Activated CD4-positive, alpha-beta T cell treated with anti-CD3 and anti-CD28 coated beads for 36 hours (primary cell): ENCODE measurements at regions not wholly inside any gene's neighbourhood (a gene's known extent, or its start where the extent isn't known, plus 50 kb on each side); places are given as distances from the start of the nearest gene placed in this dataset.

ENCODE experiments used
- ATAC-seq: fragments of 200-7000 bp; cut with Tn5 transposase; one replicate; pipeline ENCODE4 v1.10.0; 2021; ENCODE audit warnings: mild to moderate bottlenecking, moderate library complexity
- CTCF ChIA-PET: fragments of 350-600 bp; sonication (Branson Sonifier 250); formaldehyde crosslinking; loops from one replicate; lab custom pipeline; 2021; ENCODE audit warnings: antibody characterized with exemption; lab: Charles Lee
- POLR2A ChIA-PET: fragments of 350-600 bp; sonication (Branson Sonifier 250); formaldehyde crosslinking; loops from one replicate; lab custom pipeline; 2021; ENCODE audit warnings: antibody characterized with exemption, inconsistent platforms; lab: Charles Lee
- DNase-seq: peaks from one replicate; pipeline ENCODE4 v3.0.0-alpha.2; 2020
- H3K27ac Mint-ChIP-seq: one replicate; pipeline ENCODE4 v1.8.0; 2021; ENCODE audit warnings: mixed read lengths
- H3K27me3 Mint-ChIP-seq: one replicate; pipeline ENCODE4 v1.8.0; 2021; ENCODE audit warnings: mixed read lengths
- H3K36me3 Mint-ChIP-seq: one replicate; pipeline ENCODE4 v1.8.0; 2021; ENCODE audit warnings: low read depth, mixed read lengths
- H3K4me1 Mint-ChIP-seq: one replicate; pipeline ENCODE4 v1.8.0; 2021; ENCODE audit warnings: mixed read lengths
- H3K4me3 Mint-ChIP-seq: one replicate; pipeline ENCODE4 v1.8.0; 2021; ENCODE audit warnings: mild to moderate bottlenecking, moderate library complexity, mixed read lengths
- H3K9me3 Mint-ChIP-seq: one replicate; pipeline ENCODE4 v1.8.0; 2021; ENCODE audit warnings: low read depth, mixed read lengths
- intact Hi-C, 2 experiments: fragments of 100-400 bp; cut with DNase I in 1 of 2; cut with micrococcal nuclease in 1 of 2; formaldehyde crosslinking; loops; one replicate each; pipeline versions ENCODE4 v1.14.2 to v1.15.1; 2022 to 2024; cut with DNase I, micrococcal nuclease

DNA sequence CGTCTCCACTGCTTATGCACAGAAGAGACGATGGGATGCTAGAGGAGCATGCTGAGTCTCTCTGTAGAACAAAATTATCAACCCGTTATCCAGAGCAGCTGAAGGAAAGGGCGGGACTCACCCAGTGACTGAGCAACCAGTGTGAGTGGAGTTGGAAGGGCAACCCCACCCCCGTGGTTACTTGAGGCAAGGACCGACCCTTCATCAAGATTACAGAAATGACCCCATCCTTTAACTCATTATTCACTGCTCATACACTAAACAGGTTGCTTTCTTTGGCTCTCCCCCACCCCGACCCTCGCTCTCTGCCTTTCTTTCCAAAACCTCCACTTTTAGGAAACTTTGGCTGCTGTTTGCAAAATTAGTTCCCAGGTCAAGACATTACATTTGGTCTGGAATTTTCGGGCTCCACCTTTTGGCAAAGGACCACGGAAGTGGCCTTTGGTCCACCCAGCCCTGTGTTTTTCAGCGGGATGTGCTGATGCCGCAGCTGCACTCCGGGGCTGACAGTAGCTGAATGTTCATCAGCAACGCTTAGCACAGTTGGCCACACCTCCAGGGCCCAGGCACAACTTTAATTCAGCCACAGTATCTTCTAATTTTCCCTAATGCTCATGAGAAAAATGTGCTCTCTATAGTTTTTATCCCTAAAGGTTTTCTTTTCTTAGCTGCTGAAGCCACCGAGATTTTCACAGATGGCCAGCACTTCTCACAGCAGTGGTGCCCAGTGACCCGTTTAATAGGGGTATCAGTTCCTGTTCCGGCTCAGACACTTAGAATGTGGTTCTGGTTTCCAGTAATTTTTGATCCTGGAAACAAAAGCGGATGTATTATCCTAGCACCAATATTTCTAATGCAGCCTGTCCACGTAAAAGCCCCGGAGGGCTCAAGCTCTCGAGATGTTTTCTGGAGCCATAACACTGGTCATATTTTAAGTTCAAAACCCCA is 103.6 kb upstream of the NXT1 start:
- no peaks in the 10 kb centered on the region for H3K9me3 Mint-ChIP-seq
- H3K27ac Mint-ChIP-seq = no peak overlapping the region
- DNase-seq (no peak), ATAC-seq (no peak)
- intact Hi-C loops = no loop called here
- POLR2A ChIA-PET = no interaction called here
- CTCF ChIA-PET = interaction anchor here (1.1 to 1.2 kb wide), 2 partner anchors 12 to 555 kb away, joined by 4 to 5 read pairs; no protein-coding TSS in a partner anchor
- H3K4me3 Mint-ChIP-seq = no peak overlapping the region
- no peaks in the 10 kb centered on the region for H3K4me1 Mint-ChIP-seq
- no peaks in the 10 kb centered on the region for H3K36me3 Mint-ChIP-seq
- peaks cover 9% of the 10 kb centered on the region for H3K27me3 Mint-ChIP-seq

DNA sequence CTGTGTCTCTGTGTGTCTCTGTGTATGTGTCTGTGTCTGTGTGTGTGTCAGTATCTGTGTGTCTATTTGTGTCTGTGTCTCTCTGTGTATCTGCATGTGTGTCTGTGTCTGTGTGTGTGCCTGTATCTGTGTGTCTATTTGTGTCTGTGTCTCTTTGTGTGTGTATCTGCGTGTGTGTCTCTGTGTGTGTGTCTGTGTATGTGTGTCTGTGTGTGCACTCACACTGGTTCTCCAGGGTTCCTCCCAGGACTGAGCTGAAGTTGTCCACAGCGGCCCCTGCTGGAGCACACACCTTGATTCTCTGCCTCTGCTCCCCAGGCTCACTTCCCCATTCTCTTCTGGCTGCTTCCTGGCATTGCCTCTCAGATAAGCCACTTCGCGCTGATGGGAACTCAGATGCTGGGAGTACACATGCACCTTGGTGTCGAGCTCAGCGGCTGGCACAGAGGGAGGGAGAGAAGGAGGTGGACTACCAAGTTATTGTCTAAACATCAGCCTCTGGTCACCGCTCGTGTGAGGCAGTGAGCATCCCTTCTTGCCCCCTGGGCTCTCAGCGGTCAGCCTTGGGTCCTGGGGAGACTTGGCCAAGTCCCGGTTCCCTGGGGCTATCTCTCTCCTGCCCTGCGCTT is 104.9 kb upstream of the NXT1 start:
- DNase-seq = peak; percentile 51
- intact Hi-C loops = no loop called here
- H3K27me3 Mint-ChIP-seq = peaks cover 9% of the 10 kb centered on the region
- H3K4me3 Mint-ChIP-seq = no peak overlapping the region
- H3K4me1 Mint-ChIP-seq = no peaks in the 10 kb centered on the region
- no peak overlapping the region for H3K27ac Mint-ChIP-seq
- no peaks in the 10 kb centered on the region for H3K9me3 Mint-ChIP-seq
- ChIA-PET POLR2A (interaction anchor here (0.5 kb wide), 1 partner anchor 58 kb away, joined by 3 read pairs; no protein-coding TSS in a partner anchor), CTCF (interaction anchor here (1.0 to 1.2 kb wide), 3 partner anchors 10 to 554 kb away, joined by 3 to 5 read pairs (median 4); no protein-coding TSS in a partner anchor)
- peak; percentile 61 for ATAC-seq
- no peaks in the 10 kb centered on the region for H3K36me3 Mint-ChIP-seq

GRCh38 chr20:23244916-23245552 is 105.6 kb upstream of the NXT1 start:
- Mint-ChIP-seq H3K4me3 (no peak overlapping the region), H3K9me3 (no peaks in the 10 kb centered on the region), H3K27me3 (peaks cover 9% of the 10 kb centered on the region), H3K27ac (no peak overlapping the region), H3K36me3 (no peaks in the 10 kb centered on the region), H3K4me1 (no peaks in the 10 kb centered on the region)
- POLR2A ChIA-PET = no interaction called here
- CTCF ChIA-PET = interaction anchor here (1.0 kb wide), 1 partner anchor 194 kb away, joined by 3 read pairs; no protein-coding TSS in a partner anchor
- DNase-seq (no peak), ATAC-seq (no peak)
- intact Hi-C loops = no loop called here

DNA sequence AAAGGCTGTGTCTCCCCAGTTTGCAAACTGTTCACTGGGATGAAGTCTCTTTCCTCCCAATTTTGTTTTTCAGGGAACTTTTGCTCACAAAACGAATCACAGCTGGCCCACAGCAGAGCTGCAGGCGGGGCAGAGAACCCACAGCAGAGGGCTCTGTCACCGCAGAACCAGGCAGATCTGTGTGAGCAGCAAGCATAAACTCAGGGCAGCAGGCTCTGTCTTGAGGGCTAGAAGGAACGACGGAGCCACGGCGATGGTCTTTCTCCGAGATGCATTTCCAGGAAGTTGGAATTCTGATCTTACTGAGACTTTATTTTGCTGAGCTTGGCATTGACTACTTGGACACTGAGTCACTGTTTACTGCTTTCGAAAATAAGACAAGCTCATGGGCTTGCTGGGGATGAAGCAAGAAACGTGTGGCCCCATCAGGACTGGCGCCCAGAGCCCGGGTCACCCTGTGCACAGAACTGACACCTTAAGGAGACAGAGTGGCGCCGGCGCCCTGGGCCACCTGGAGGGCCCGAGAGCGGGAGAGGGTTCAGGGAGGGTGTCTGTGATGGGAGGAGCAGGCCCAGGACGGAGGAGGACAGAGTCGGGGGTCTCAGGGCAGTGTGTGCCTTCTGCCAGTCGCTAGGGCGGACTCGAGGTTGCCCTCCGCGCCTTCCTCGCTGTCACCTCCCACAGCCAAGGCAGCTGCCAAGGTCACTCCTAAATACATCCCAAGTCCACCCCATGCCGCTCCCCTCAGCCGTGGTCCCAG is 106.3 kb upstream of the NXT1 start:
- H3K9me3 Mint-ChIP-seq = peaks cover 5% of the 10 kb centered on the region
- H3K4me3 Mint-ChIP-seq = no peak overlapping the region
- DNase-seq (no peak), ATAC-seq (no peak)
- CTCF ChIA-PET = no interaction called here
- H3K27ac Mint-ChIP-seq = no peak overlapping the region
- POLR2A ChIA-PET = no interaction called here
- H3K4me1 Mint-ChIP-seq = no peaks in the 10 kb centered on the region
- intact Hi-C loops = no loop called here
- no peaks in the 10 kb centered on the region for H3K36me3 Mint-ChIP-seq
- peaks cover 8% of the 10 kb centered on the region for H3K27me3 Mint-ChIP-seq

DNA sequence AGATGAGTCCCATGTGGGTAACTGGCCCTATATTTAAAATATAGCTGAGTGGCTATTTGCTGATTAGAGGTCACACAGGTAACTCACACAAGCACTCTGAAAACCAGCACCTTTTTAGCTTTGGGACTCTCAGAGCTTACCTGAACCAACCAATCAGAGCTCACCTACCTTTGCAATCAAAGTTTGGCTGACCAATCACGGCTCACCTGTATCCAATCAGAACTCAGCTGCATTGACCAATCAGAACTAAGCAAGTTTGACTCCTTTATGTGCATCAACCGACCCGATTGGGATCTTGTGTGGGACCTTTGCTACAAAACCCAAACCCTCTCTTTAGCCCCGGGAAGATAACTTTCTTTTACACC is 106.8 kb upstream of the NXT1 start:
- ATAC-seq (no peak), DNase-seq (no peak)
- Mint-ChIP-seq H3K27ac (no peak overlapping the region), H3K36me3 (no peaks in the 10 kb centered on the region), H3K27me3 (peaks cover 8% of the 10 kb centered on the region), H3K4me3 (no peak overlapping the region), H3K4me1 (no peaks in the 10 kb centered on the region), H3K9me3 (peaks cover 10% of the 10 kb centered on the region)
- ChIA-PET POLR2A (no interaction called here), CTCF (no interaction called here)
- intact Hi-C loops = no loop called here

DNA sequence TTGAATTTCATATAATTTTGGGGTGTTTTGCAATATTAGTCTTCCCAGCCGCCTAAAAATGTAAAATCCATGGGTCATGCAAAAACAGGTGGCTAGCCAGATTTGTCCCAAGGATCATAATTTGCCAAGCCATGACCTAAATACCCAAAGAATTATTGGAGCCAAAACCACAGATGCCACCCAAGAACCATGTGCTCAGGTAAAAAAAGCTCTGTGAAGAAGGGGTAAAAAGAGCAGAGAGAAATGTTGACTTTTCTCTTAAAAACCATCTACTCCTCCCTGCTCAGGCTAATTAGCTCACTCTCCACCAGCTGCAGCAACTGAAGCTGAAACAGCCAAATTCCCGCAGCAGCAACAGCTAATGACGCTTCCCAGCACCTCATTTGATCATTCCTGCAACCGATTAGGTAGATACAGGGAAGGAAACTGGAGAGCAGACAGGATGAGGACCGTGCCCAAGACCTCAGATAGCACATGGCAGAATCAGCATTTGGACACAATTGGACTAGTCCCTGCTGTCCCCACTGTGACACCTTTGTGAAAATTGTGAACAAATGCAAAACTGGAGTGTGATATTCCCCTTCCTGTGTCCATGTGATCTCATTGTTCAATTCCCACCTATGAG is 107.9 kb upstream of the NXT1 start:
- ATAC-seq = no peak
- peaks cover 10% of the 10 kb centered on the region for H3K9me3 Mint-ChIP-seq
- intact Hi-C loops = no loop called here
- CTCF ChIA-PET = no interaction called here
- no peak overlapping the region for H3K27ac Mint-ChIP-seq
- peaks cover 5% of the 10 kb centered on the region for H3K27me3 Mint-ChIP-seq
- no peaks in the 10 kb centered on the region for H3K4me1 Mint-ChIP-seq
- H3K4me3 Mint-ChIP-seq = no peak overlapping the region
- H3K36me3 Mint-ChIP-seq = no peaks in the 10 kb centered on the region
- DNase-seq = no peak
- POLR2A ChIA-PET = no interaction called here

DNA sequence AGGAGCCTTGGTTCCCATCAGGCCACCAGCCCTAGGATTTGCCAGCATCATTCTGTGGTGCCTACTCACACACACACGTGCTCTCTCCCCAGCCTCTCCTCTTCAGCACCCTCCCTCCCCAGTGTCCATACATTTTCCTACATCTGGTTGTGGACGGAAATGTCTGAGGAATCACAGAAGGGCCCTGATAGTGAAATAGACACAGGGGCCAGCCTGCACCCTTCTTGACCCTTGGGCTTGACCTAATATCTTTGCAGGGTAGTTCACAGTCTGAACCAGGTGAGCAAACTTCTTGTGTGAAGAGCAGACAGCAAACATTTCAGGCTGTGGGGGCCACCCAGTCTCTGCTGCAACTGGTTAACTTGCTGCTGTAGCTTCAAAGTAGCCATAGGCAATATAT is 108.5 kb upstream of the NXT1 start:
- Mint-ChIP-seq H3K27me3 (peaks cover 5% of the 10 kb centered on the region), H3K4me3 (no peak overlapping the region), H3K27ac (no peak overlapping the region), H3K9me3 (peaks cover 10% of the 10 kb centered on the region), H3K36me3 (no peaks in the 10 kb centered on the region), H3K4me1 (no peaks in the 10 kb centered on the region)
- intact Hi-C loops = no loop called here
- ChIA-PET POLR2A (no interaction called here), CTCF (no interaction called here)
- no peak for DNase-seq
- no peak for ATAC-seq

- CTCF ChIA-PET = interaction anchor here (0.8 kb wide), 1 partner anchor 99 kb away, joined by 3 read pairs; no protein-coding TSS in a partner anchor
- H3K27ac Mint-ChIP-seq = no peak overlapping the region
- H3K27me3 Mint-ChIP-seq = peaks cover 5% of the 10 kb centered on the region
- no peak overlapping the region for H3K4me3 Mint-ChIP-seq
- POLR2A ChIA-PET = no interaction called here
- H3K36me3 Mint-ChIP-seq = no peaks in the 10 kb centered on the region
- intact Hi-C loops = no loop called here
- H3K9me3 Mint-ChIP-seq = peaks cover 10% of the 10 kb centered on the region
- DNase-seq (no peak), ATAC-seq (no peak)
- H3K4me1 Mint-ChIP-seq = no peaks in the 10 kb centered on the region
Measured at GRCh38 chr20:23241416-23241815, 109.2 kb upstream of the NXT1 start.

- ATAC-seq (no peak), DNase-seq (no peak)
- Mint-ChIP-seq H3K27ac (no peak overlapping the region), H3K4me3 (no peak overlapping the region), H3K4me1 (no peaks in the 10 kb centered on the region), H3K27me3 (peaks cover 5% of the 10 kb centered on the region), H3K36me3 (no peaks in the 10 kb centered on the region), H3K9me3 (peaks cover 10% of the 10 kb centered on the region)
- ChIA-PET POLR2A (interaction anchor here (0.5 kb wide), 1 partner anchor 13 kb away, joined by 3 read pairs; no protein-coding TSS in a partner anchor), CTCF (interaction anchor here (0.7 to 1.0 kb wide), 2 partner anchors 461 to 550 kb away, joined by 3 to 4 read pairs; no protein-coding TSS in a partner anchor)
- intact Hi-C loops = no loop called here
Measured at GRCh38 chr20:23240519-23240918, 110.1 kb upstream of the NXT1 start.

GRCh38 chr20:23237201-23237600 is 113.4 kb upstream of the NXT1 start:
- Mint-ChIP-seq H3K36me3 (no peaks in the 10 kb centered on the region), H3K27ac (no peak overlapping the region), H3K9me3 (peaks cover 12% of the 10 kb centered on the region), H3K4me1 (no peaks in the 10 kb centered on the region), H3K4me3 (no peak overlapping the region), H3K27me3 (peaks cover 5% of the 10 kb centered on the region)
- CTCF ChIA-PET = no interaction called here
- POLR2A ChIA-PET = no interaction called here
- ATAC-seq (no peak), DNase-seq (no peak)
- intact Hi-C loops = loop anchor here in 1 of 2 experiments (10.0 kb wide), 1 partner anchor 192 kb away; the partner anchor contains the start of gene THBD
